Putamen (tissue), 1 donor: ENCODE measurements at regions not wholly inside any gene's neighbourhood (a gene's known extent, or its start where the extent isn't known, plus 50 kb on each side); places are given as distances from the start of the nearest gene placed in this dataset.

Experiments used
- DNase-seq: peaks from one replicate; pipeline ENCODE4 v3.0.0-alpha.2; 2016; ENCODE audit warnings: low spot score

DNA sequence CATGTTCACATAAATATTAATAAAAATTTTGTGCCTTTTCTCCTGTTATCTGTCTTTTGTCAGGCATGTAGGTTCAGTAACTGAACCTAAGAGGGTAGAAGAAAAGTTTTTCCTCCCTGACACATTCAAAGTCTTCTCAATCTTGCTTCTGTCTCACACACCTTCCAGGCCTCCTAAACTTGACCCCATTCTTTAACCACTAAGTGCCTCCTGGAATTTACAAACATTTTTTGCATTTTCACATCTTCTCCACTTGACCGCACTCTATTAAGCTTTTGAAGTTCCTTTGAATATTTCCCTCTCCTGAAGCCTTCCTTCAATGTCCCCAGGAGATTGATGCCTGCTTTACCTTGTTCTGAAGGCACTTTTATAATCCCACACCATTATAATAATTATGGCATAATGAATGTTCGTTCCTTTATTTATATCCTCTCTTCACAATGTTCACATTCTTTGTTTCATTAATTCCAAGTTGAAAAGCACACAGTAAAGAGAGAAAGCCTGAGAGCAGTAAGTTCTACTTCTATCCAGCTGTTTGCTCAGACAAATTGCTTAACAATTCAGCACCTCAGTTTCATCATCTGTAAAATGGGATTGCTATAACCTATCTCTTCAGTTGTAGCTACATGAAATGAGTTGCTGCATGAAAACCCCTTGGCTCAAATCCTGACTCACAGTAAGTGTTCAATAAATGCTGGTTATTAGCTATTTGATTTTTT lies 184.8 kb upstream of the KLHL29 start:
- no peak for DNase-seq

DNA sequence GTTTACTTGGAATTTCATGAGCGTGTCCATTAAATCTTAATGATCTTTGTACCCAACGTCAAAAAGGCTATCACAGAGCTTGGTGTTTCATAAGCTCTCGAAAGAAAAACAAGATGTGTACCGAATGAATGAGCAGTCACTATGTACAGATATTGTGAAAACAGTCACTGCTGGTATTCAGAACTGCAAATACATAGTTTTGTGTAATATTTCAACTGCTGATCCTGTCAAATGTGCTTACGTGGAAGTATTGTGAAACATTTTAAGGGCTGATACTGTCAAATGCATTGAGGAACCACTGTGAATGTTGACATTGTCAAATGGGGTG lies 184.2 kb upstream of the KLHL29 start:
- no peak for DNase-seq

DNA sequence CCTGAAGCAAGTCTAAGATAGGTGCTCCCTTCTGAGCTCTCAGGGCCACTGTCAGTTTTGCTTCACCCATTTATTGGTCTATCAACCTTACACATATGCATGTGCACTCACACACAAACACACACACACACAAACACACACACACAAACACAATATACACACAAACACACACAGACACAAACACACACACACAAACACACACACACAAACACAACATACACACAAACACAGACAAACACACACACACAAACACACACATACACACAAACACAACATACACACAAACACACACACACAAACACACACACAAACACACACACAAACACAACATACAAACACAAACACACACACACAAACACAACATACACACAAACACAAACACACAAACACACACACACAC lies 181.6 kb upstream of the KLHL29 start:
- no peak for DNase-seq

DNA sequence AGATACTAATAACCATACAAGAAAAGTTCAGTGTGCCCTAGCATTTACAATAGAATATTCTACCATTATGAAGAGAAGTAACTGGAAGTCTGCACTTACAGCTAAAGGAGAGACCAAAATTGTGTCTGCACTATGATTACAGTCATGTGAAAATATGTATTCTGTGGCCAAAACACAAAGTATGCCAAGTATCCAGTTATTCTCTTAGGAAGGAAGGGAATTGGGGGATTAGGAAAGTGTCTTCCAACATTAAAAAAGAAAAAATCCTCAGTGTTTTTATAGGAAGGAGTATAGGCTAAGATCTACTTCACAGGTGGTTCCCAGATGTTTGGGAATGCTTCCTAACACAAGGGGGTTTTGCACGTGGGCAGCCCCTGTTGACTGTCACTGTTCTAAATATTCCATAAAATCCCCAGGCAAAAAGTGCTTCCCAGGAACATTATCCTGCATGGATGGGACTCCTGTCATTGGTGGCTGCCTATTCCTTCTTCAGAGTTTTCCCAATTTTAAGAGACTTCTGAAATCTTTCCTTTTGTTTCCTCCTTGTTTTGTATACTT lies 180.2 kb upstream of the KLHL29 start:
- DNase-seq: no peak

DNA sequence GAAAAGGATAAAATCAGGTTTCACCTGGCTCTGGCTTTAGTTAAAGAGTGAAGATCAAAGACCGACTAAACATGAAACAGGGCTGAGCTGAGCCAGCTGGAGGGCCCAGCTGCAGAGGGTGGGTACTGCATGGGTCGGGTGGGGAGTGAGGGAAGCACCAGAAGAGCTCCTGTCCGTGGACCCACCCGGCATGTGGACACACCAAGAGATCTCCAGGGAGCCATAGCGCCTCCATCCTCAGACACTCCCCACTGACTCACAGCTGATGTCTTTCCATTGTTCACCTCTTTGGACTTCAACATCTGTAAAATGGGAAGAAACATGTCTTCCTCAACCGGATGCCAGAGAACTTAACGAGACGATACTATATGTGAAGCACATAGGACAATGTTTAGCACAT lies 178.3 kb upstream of the KLHL29 start:
- DNase-seq: no peak

DNA sequence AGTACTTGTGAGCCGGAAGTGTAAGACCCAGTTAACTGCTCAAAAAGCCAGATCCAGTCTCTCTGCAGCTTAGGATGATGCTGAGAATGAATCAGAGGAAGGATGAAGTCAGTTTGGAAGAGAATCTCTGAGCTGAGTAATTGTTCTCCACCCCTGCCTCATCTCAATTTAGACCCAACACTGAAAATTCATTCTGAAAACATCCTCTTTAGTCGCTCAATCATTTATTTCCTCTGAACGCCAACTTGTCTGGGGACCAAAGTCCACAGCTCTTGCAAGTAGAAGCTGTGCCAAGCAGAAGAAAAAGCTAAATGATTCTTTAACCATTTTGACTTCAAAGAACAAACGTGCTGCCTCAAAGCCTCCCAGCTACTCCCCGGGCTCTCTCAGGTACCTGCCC lies 177.1 kb upstream of the KLHL29 start:
- DNase-seq: no peak

DNA sequence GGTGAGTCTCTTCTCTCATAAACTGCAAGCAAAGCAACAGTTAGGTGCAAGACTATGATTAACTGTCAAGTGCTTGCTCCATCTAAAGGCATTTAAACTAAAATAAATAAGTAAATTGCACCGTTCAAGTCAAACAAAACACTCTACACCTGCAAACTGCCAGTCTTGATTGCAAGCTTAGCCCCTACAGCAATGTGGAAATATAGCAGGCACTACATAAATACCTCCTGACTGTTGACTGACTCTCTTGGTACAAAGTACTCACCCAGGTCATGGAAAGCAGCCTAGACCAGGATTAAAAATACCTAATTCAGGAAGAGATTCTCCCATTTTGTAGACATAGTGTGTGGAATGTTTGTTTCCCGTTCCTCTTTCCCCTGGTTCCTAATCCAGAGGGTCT lies 176.6 kb upstream of the KLHL29 start:
- DNase-seq: no peak

DNA sequence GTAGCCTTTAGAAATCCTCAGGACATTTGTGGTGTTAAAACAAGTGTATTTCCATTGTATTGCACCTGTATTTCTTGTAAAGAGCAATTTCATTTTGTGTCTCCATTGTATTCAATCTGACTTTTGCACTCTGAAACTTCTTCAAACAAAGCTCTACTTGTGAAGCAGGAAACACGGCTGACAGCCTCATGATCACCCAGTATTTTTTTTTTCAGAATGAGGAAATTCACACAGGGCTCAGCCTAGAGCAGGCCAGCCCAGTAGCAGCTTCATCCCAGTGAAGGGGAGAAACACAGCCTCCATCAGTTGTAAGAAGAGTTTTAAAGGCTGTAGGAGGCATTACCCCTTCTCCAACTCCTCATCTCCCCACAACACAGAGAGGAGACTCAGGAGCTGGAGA lies 175.9 kb upstream of the KLHL29 start:
- no peak for DNase-seq

DNA sequence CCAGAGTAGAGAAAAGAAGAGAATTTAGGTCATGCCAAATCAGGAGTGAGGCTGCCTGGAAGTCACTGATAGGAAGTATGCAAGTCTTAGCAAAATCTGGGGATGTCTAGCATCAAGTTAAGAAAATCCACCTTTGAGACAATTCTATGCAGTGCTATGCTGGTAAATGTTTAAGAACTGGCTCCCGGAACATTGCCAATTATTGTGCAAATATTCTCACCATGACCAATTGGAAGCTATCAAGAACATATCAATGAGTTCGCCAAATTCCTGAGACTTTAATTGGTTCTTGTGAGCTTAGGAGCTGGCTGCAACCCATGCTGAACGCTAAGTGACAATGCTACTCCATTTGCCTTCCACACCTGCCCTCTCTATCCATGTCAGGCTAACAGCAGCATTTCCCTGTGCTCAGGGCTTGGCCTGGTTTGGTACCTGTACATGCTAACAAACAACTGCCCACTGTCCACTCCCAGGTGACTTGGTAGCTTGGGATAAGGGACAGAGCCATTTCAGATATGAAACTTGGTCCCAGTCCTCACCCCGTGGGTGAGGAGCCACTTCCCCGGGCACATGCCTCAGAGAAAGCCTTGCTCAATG lies 172.9 kb upstream of the KLHL29 start:
- no peak for DNase-seq

DNA sequence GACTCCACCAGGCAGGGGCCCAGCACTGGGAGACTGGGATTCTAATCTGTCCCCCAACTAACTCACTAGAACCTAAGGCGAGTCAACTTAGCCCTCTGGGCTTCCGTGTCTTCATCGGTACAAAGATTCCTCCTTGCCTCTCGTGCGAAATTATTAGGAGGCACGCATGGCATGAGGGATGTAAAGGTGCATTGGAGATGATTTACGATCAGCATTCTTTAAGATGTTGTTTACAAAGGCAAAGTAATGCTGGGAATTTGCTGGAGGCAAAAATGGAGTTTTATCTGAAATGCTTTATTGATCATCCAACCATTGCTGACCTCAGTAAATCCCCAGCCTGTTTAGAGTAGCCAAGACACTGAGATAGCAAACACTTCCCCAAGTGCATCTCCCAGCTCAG lies 171.8 kb upstream of the KLHL29 start:
- no peak for DNase-seq

DNA sequence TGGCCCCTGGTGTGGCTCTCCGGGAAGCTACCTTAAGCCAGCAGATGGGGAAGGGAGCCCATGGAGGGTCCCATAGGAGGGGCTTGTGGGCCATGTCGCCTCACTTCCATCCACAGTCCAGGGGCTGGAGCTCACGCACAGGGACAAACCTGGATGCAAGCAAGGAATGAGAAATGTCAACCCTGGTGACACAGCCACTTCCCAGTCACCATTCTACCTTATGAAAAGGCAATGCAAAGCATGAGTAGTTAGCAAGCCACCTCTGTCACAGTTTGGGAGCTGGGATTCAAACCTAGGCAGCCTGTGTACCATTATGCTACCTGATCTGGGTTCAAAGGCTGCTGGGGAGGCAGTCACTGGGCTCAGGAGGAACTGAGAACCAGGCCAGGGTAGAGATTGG lies 170.0 kb upstream of the KLHL29 start:
- no peak for DNase-seq

DNA sequence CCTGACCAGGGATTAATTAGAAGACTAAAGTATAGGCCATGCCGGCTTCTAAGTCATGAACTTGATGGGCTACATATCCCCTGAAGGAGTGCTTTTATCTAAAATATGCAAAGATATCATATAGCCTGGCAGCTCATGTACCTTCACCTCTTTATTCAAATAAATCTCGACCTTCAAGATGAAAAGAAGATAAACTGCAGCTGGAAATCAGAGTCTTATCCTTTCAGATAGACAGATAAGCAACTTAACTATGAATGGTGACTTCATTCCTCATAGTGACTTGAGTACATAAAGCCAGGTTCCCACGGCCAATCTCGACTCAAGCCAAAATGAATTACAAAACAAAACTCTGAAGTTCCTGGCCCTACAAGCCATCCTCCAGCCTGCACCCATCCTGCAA lies 165.3 kb upstream of the KLHL29 start:
- no peak for DNase-seq

DNA sequence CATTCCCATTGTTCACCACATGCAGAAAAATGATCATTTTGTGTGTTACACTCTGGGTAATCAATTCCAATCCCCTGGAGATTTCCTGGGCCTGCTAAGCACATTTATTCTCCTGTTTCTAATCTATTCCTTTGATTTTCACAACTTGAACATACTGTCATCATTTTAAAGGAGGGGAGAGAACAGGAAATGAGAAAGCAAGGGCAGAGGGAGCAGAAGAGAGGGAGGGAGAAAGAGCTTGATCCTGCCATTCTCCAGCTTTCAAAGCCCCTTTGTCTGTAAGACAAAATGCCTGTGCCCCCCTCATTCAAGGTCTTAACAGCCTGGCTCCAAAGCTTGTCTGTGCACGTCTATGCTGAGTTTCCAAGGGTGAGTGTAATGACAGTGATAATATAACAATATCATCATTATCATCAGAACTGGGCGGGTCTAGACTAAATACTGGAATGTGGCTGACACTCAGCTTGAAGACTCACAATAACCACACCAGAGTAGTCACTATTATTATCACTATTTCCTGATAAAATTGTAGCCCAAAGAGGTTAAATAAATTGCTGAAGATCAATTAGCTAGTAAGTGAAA lies 164.4 kb upstream of the KLHL29 start:
- DNase-seq: no peak

DNA sequence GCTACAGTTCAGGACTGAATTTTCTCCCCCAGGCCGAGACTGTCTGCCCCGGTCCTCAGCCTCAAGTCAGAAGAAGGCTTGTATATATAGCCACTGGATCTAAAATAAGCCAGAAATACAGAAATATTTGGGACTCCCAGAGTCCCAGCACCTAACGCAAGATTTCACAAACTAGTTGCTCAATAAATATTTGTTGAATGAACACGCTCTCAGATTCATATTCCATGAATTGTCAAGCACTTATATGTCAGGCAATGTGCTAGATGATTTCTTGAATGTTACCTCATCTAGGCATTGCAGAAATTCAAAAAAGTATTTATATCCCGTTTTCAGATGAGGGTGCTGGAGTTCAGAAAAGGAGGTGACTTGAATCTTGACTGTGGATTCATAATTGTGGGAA lies 163.7 kb upstream of the KLHL29 start:
- DNase-seq: no peak

DNA sequence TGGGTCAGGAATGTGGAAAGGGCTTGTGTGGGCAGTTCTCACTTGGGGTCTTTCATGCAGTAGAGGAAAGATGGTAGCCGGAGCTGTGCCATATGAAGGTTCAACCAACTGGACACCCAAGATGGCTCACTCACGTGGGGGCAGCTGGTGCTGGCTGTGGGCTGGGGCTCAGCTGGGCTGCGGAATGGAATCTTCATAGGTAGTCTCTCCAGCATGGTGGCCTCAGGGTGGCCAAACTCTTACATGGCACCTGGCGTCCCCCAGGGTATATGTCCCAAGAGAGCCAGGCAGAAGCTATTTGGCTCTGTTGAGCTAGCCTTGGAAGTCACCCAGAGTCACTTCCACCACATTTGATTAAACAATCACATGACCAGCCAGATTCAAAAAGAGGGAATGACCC lies 163.1 kb upstream of the KLHL29 start:
- DNase-seq: no peak

DNA sequence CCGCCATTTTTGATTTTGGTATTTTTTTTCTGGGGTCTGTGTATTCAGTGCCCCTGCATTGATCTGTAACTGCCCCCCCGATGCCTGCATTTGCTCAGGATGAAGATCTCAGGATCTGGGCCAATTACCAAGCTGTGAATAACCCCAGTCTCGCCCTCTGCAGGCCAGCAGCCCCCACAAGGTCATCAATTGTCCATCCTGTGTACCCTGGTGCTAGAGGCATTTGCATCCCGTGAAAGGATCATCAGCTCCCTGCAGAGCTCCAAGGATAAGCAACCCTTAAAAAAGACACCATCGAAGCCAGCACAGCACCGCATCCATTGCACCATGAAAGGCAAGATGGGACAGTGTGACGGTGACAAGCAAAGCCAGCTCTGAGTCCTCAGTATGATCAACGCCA lies 154.1 kb upstream of the KLHL29 start:
- no peak for DNase-seq

DNA sequence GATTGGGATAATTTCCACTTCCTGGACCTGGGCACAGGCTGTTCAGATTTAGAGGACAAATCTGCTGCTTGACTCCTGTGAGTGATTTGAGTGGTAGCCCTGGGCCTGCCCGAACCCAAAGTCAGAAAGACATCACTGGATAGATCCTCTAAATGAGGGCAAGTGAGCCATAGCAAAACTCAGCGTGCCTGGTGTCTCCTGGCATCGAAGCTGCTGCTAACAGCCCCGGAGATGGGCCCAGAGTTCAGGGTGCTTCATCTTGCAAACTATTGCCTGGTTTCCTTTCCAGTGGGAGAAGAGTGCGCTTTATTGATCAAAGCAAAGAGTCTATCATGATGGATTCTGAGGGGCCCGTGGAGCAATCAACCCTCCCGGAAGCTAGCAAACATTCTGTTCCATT lies 153.1 kb upstream of the KLHL29 start:
- no peak for DNase-seq

DNA sequence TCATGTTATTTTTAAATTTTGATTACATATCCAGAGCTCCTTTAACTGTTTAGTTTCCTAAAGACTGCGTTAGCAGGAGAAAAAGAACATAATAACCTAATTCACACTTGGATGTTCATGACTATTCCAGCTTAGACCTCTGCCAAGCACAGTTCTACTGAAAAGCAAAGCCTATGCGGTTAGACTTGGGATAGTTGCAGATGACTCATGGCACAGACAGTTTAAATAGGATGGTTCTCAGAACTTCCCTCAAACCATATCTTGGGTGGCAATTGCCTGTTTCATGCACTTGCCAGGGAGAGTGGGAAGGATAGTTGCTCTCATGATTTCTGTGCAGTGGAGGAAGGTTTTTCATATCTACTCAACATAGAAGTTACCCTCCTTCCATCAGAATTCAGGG lies 149.7 kb upstream of the KLHL29 start:
- DNase-seq: no peak

DNA sequence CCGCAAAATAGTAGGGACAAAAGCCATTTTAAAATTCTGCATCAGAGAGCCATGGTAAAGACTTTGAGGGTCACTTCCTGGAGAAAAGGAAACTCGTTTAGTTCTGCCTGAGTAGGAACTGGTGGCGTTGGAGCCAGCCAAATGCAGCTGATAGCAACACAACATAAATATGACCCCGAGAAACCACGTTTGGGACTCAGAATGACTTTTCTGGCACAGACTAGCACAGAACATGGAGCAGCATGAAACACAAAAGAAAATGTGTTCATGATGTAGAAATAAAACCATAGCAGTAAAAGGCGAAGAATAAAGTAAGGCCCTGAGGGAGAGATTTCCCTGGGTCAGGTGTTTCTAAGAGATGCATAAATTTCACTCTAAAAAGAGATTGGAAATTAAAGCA lies 149.2 kb upstream of the KLHL29 start:
- DNase-seq: no peak

DNA sequence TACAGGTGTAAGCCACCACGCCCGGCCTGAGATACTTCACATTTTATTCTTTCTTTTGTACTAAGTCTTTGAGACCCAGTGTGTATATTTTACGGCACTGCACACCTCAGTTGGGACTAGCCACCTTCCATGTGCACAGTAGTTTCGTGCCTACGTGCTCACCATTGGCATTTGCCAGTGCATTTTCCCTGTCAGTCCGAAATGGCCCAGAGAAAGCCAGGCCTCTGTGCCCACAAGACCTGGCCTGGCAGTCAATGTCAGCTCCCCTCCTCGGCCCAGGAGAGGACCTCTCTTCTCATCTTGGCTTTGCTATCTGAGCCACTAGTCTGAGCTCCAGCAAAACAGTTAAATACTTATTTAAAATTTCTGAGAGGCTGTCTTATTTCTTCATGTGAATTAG lies 147.8 kb upstream of the KLHL29 start:
- DNase-seq: no peak

DNA sequence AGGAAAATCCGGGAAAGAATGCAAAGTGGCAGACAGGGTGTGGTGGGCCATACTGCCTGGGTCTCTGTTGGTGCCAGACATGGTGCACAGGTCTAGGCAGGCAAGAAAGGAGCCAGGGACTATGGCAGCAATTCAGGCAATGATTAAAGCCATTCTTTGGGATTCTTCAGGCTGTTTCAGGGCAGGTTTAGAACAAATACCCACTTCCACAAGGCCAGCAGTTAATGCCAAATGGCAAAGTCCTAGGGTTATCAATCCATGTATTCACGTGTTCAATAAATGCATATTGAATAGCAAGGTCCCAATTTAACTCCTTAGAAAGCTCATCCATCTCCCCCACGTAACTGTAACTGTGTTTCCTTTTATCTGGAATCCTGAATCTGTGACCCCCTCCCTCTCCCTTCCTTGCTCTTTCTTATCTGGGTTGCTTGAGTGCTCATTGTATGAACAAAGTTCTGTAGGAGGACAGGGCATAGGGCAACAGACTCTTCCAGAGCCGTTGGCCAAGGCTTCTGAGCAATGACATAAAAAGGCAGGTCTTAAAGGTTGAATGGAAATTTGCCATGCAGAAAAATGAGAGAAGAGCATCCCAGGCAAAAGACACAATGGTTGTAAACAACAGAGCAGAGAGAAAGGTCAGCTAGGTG lies 146.8 kb upstream of the KLHL29 start:
- no peak for DNase-seq

DNA sequence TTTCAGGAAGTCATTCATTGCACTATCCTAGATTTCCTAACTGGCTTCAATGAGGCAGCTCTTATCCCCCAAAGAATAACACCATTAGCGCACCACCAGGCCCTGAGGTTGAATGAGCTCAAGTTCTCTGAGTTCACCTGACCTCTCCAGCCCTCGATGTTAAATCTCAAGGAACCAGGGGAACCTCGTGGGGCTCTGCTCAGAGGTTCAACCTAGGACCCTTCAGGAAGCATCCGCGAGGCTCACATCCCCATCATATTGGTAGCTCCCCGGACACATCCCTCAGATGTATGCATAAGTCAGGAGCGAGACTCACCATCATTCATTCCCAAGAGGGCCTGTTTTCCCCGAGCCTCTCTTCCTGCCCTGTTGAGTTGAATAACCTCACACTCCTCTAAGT lies 145.6 kb upstream of the KLHL29 start:
- DNase-seq: no peak

DNA sequence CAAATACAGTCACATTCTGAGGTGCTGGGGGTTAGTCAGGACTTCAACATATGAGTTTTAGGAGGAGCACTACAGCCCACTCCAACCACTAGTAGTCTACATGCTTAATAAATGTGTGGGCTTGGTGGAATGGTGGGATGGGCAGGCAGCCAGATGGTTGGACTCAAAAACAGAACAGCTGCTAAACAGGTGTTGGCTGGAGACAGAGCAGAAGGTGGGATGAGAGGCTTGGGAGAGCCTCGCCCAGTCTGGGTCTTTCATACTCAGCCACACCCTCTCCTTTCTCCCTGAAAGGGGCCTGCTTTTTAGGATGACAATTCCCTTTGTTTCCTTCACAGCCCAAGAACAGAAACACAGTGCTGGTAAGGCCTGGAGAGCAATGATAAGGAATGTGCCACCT lies 143.9 kb upstream of the KLHL29 start:
- no peak for DNase-seq
